OCI-LY7 (cell line): ENCODE measurements at regions not wholly inside any gene's neighbourhood (a gene's known extent, or its start where the extent isn't known, plus 50 kb on each side); places are given as distances from the start of the nearest gene placed in this dataset.

Experiments
- EZH2phosphoT487 ChIP-seq: fragments of 200-600 bp; sonication (generic); IDR thresholded peaks from 2 replicates; pipeline ENCODE4 v1.6.1; 2018; ENCODE audit warnings: low read depth, borderline replicate concordance, mild to moderate bottlenecking, mixed run types, antibody characterized with exemption, low read length, moderate library complexity, mixed read lengths
- TF ChIP-seq, protein P1 (sequence below): fragments of 200-600 bp; sonication (generic); conservative IDR thresholded peaks from 2 replicates; pipeline ENCODE4 v1.5.1; 2014; ENCODE audit warnings: mild to moderate bottlenecking, antibody characterized with exemption, low read length, moderate library complexity, mixed read lengths

- TF ChIP-seq, protein P1, sequence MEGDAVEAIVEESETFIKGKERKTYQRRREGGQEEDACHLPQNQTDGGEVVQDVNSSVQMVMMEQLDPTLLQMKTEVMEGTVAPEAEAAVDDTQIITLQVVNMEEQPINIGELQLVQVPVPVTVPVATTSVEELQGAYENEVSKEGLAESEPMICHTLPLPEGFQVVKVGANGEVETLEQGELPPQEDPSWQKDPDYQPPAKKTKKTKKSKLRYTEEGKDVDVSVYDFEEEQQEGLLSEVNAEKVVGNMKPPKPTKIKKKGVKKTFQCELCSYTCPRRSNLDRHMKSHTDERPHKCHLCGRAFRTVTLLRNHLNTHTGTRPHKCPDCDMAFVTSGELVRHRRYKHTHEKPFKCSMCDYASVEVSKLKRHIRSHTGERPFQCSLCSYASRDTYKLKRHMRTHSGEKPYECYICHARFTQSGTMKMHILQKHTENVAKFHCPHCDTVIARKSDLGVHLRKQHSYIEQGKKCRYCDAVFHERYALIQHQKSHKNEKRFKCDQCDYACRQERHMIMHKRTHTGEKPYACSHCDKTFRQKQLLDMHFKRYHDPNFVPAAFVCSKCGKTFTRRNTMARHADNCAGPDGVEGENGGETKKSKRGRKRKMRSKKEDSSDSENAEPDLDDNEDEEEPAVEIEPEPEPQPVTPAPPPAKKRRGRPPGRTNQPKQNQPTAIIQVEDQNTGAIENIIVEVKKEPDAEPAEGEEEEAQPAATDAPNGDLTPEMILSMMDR, result peak; percentile 43
- TF ChIP-seq EZH2phosphoT487, result no peak
These were observed 406.2 kb downstream of the SUCLA2 start for GRCh38 chr13:47594833-47595232.
